ENCODE measurements at regions not wholly inside any gene's neighbourhood (a gene's known extent, or its start where the extent isn't known, plus 50 kb on each side); places are given as distances from the start of the nearest gene placed in this dataset.

DNA sequence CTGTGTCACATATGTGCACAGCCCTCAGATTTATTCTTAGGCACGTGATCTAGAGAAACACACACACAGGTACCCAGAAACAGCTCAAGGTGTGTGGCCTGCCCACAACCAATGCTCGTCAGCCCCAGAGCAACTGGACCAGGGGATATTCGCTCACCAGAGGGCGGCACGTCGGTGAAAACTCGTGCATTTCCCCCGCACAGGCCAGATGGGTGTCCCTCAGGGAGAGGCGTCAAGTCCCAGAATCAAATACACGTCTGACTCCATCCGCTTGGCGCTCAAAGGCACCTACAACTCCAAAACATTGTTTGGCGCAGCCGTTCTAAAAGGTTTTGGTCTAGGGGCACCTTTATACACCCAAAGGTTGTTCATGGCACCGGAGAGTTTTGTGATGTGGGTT, 429.0 kb downstream of the BRD1 start:
- ATAC-seq: no peak
- TF ChIP-seq ZFP30 (CRISPR knock-in tag; IDR thresholded peaks at IDR 0.05) (no peak), TCF4 (CRISPR knock-in tag; IDR thresholded peaks at IDR 0.05; ENCODE audit: borderline replicate concordance) (no peak), ESRRG (CRISPR knock-in tag; IDR thresholded peaks at IDR 0.05) (no peak), ISL1 (CRISPR knock-in tag; IDR thresholded peaks at IDR 0.05) (no peak), TOX (CRISPR knock-in tag; IDR thresholded peaks at IDR 0.05; ENCODE audit: borderline replicate concordance) (no peak), ZNF70 (CRISPR knock-in tag; IDR thresholded peaks at IDR 0.05) (no peak)
- TF ChIP-seq, protein P1, sequence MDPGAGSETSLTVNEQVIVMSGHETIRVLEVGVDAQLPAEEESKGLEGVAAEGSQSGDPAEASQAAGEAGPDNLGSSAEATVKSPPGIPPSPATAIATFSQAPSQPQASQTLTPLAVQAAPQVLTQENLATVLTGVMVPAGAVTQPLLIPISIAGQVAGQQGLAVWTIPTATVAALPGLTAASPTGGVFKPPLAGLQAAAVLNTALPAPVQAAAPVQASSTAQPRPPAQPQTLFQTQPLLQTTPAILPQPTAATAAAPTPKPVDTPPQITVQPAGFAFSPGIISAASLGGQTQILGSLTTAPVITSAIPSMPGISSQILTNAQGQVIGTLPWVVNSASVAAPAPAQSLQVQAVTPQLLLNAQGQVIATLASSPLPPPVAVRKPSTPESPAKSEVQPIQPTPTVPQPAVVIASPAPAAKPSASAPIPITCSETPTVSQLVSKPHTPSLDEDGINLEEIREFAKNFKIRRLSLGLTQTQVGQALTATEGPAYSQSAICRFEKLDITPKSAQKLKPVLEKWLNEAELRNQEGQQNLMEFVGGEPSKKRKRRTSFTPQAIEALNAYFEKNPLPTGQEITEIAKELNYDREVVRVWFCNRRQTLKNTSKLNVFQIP (CRISPR knock-in tag; IDR thresholded peaks at IDR 0.05; ENCODE audit: borderline replicate concordance, low read depth): no peak

DNA sequence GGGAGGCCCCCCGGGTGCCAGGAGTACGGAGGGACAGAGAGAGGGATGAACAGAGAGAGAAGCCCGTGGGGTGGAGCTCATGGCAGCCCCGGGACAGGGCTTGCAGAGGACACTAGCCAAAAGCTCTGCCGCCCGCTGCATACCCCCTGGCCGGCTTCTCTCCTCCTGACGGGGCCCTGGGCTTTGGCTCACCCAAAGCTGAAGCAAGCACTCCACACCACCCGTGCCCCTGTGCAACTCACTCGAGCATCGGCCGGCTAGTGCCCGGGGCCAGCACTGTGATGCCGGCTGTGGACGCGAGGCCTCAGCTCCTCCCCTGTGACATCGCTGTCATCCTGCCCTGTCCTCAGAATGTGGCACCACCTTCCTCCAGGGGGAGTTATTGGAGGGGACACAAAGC, 429.6 kb downstream of the BRD1 start:
- no peak for TF ChIP-seq BACH2 (CRISPR knock-in tag; IDR thresholded peaks at IDR 0.05; ENCODE audit: borderline replicate concordance)
- no peak for TF ChIP-seq PPARA (CRISPR knock-in tag; IDR thresholded peaks at IDR 0.05; ENCODE audit: borderline replicate concordance)
- no peak for TF ChIP-seq ARNTL (CRISPR knock-in tag; IDR thresholded peaks at IDR 0.05; ENCODE audit: borderline replicate concordance, low read depth)
- TF ChIP-seq SNAI2 (CRISPR knock-in tag; IDR thresholded peaks at IDR 0.05): no peak
- no peak for TF ChIP-seq OSR1 (CRISPR knock-in tag; IDR thresholded peaks at IDR 0.05)
- TF ChIP-seq GLIS3 (CRISPR knock-in tag; IDR thresholded peaks at IDR 0.05): no peak
- TF ChIP-seq, protein P2, sequence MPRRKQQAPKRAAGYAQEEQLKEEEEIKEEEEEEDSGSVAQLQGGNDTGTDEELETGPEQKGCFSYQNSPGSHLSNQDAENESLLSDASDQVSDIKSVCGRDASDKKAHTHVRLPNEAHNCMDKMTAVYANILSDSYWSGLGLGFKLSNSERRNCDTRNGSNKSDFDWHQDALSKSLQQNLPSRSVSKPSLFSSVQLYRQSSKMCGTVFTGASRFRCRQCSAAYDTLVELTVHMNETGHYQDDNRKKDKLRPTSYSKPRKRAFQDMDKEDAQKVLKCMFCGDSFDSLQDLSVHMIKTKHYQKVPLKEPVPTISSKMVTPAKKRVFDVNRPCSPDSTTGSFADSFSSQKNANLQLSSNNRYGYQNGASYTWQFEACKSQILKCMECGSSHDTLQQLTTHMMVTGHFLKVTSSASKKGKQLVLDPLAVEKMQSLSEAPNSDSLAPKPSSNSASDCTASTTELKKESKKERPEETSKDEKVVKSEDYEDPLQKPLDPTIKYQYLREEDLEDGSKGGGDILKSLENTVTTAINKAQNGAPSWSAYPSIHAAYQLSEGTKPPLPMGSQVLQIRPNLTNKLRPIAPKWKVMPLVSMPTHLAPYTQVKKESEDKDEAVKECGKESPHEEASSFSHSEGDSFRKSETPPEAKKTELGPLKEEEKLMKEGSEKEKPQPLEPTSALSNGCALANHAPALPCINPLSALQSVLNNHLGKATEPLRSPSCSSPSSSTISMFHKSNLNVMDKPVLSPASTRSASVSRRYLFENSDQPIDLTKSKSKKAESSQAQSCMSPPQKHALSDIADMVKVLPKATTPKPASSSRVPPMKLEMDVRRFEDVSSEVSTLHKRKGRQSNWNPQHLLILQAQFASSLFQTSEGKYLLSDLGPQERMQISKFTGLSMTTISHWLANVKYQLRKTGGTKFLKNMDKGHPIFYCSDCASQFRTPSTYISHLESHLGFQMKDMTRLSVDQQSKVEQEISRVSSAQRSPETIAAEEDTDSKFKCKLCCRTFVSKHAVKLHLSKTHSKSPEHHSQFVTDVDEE (CRISPR knock-in tag; IDR thresholded peaks at IDR 0.05): no peak
- TF ChIP-seq ZFP30 (CRISPR knock-in tag; IDR thresholded peaks at IDR 0.05): no peak
- TF ChIP-seq, protein P3, sequence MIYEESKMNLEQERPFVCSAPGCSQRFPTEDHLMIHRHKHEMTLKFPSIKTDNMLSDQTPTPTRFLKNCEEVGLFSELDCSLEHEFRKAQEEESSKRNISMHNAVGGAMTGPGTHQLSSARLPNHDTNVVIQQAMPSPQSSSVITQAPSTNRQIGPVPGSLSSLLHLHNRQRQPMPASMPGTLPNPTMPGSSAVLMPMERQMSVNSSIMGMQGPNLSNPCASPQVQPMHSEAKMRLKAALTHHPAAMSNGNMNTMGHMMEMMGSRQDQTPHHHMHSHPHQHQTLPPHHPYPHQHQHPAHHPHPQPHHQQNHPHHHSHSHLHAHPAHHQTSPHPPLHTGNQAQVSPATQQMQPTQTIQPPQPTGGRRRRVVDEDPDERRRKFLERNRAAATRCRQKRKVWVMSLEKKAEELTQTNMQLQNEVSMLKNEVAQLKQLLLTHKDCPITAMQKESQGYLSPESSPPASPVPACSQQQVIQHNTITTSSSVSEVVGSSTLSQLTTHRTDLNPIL (CRISPR knock-in tag; IDR thresholded peaks at IDR 0.05; ENCODE audit: low read depth): no peak
- TF ChIP-seq, protein P4, sequence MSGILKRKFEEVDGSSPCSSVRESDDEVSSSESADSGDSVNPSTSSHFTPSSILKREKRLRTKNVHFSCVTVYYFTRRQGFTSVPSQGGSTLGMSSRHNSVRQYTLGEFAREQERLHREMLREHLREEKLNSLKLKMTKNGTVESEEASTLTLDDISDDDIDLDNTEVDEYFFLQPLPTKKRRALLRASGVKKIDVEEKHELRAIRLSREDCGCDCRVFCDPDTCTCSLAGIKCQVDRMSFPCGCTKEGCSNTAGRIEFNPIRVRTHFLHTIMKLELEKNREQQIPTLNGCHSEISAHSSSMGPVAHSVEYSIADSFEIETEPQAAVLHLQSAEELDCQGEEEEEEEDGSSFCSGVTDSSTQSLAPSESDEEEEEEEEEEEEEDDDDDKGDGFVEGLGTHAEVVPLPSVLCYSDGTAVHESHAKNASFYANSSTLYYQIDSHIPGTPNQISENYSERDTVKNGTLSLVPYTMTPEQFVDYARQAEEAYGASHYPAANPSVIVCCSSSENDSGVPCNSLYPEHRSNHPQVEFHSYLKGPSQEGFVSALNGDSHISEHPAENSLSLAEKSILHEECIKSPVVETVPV (CRISPR knock-in tag; IDR thresholded peaks at IDR 0.05): no peak
- no peak for TF ChIP-seq ZNF565 (CRISPR knock-in tag; conservative IDR thresholded peaks at IDR 0.05; ENCODE audit: low read depth)
- no peak for TF ChIP-seq ZNF8 (CRISPR knock-in tag; IDR thresholded peaks at IDR 0.05)
- TF ChIP-seq ZFP3 (CRISPR knock-in tag; IDR thresholded peaks at IDR 0.05): no peak
- no peak for TF ChIP-seq ZNF70 (CRISPR knock-in tag; IDR thresholded peaks at IDR 0.05)
- TF ChIP-seq ZC3H10 (CRISPR knock-in tag; IDR thresholded peaks at IDR 0.05): no peak
- no peak for TF ChIP-seq RARB (CRISPR knock-in tag; IDR thresholded peaks at IDR 0.05)
- ATAC-seq: no peak

DNA sequence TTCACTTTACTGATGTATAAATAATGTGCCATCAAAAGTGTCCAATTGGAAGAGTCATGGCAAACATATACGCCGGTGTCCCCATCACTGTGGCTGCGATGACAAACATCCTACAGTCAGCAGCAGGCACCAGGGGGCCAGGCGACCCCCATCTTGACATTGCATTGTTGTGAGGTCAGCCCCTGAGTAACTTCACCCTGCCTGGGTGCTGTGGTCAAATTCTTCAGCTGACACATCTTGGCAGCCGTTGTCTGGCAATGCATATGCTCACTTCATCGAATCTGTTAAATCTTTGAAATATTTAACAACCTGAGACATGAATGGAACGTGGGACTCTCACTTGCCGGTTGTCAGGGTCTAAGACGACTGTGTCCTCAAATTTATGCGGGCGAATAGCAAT, 430.9 kb downstream of the BRD1 start:
- ATAC-seq: no peak
- TF ChIP-seq GLIS3 (CRISPR knock-in tag; IDR thresholded peaks at IDR 0.05): no peak
- no peak for TF ChIP-seq ZFP30 (CRISPR knock-in tag; IDR thresholded peaks at IDR 0.05)
- TF ChIP-seq ZC3H10 (CRISPR knock-in tag; IDR thresholded peaks at IDR 0.05): no peak
- no peak for TF ChIP-seq CSDC2 (CRISPR knock-in tag; IDR thresholded peaks at IDR 0.05)
- TF ChIP-seq, protein P2 (CRISPR knock-in tag; IDR thresholded peaks at IDR 0.05): no peak
- no peak for TF ChIP-seq ZNF70 (CRISPR knock-in tag; IDR thresholded peaks at IDR 0.05)
- no peak for TF ChIP-seq OSR1 (CRISPR knock-in tag; IDR thresholded peaks at IDR 0.05)
- TF ChIP-seq BACH2 (CRISPR knock-in tag; IDR thresholded peaks at IDR 0.05; ENCODE audit: borderline replicate concordance): no peak

Measured in SK-N-SH treated with all-trans-retinoic acid at 6 μM for 48 hours (cell line).